ENCODE measurements at regions not wholly inside any gene's neighbourhood (a gene's known extent, or its start where the extent isn't known, plus 50 kb on each side); places are given as distances from the start of the nearest gene placed in this dataset.

GRCh38 chr16:65838001-65838400, 528.5 kb upstream of the CDH5 start:
- TF ChIP-seq EZH2 (IDR thresholded peaks at IDR 0.05) (no peak), ZFX (IDR thresholded peaks at IDR 0.05) (no peak), CTCF (IDR thresholded peaks at IDR 0.05 in 2 of 3, conservative IDR thresholded peaks at IDR 0.05 in 1 of 3; ENCODE audit: borderline replicate concordance in 1 of 3, insufficient read depth in 1 of 3, low read depth in 2 of 3, low read length in 2 of 3) (no peak), MAX (IDR thresholded peaks at IDR 0.05) (no peak), POLR2A (IDR thresholded peaks at IDR 0.05; ENCODE audit: borderline replicate concordance, extremely low read depth, insufficient read depth, insufficient read length) (no peak), TCF7L2 (IDR thresholded peaks at IDR 0.05; ENCODE audit: borderline replicate concordance, extremely low read depth, insufficient read depth, insufficient read length) (no peak), EZH2phosphoT487 (IDR thresholded peaks at IDR 0.05; ENCODE audit: borderline replicate concordance) (no peak), JUND (IDR thresholded peaks at IDR 0.05) (no peak), ZNF274 (IDR thresholded peaks at IDR 0.05; ENCODE audit: low read depth, low read length) (no peak), ATF3 (IDR thresholded peaks at IDR 0.05) (no peak), POLR2AphosphoS5 (IDR thresholded peaks at IDR 0.05; ENCODE audit: low read depth, low read length) (no peak), REST (IDR thresholded peaks at IDR 0.05; ENCODE audit: low read depth) (no peak), CBX3 (IDR thresholded peaks at IDR 0.05; ENCODE audit: low read depth) (no peak)
